Gastroesophageal sphincter (tissue), 3 donors: ENCODE measurements at regions not wholly inside any gene's neighbourhood (a gene's known extent, or its start where the extent isn't known, plus 50 kb on each side); places are given as distances from the start of the nearest gene placed in this dataset.

ENCODE experiments used
- EP300 ChIP-seq: sonication (generic); formaldehyde crosslinking; IDR thresholded peaks from one replicate; pipeline ENCODE4 v1.6.1; 2017; ENCODE audit warnings: antibody characterized with exemption, mild to moderate bottlenecking
- POLR2A ChIP-seq, 2 donors: fragments of 450-650 bp; IDR thresholded peaks; one replicate each; pipeline ENCODE4 v1.6.1; 2017; ENCODE audit warnings: antibody characterized with exemption in 2 of 2, mild to moderate bottlenecking in 2 of 2, moderate library complexity in 1 of 2
- POLR2AphosphoS5 ChIP-seq: sonication (generic); formaldehyde crosslinking; IDR thresholded peaks from one replicate; pipeline ENCODE4 v1.6.1; 2017; ENCODE audit warnings: antibody characterized with exemption
- TF ChIP-seq, protein P1 (sequence below), 4 experiments: fragments of 200-600 bp in 2 of 4; fragments of 450-650 bp in 2 of 4; sonication (generic) in 1 of 4; IDR thresholded peaks; one replicate each; pipeline ENCODE4 v1.5.1; 2017 to 2019; ENCODE audit warnings: antibody characterized with exemption in 4 of 4, mild to moderate bottlenecking in 2 of 4, moderate library complexity in 2 of 4

- TF ChIP-seq, protein P1, sequence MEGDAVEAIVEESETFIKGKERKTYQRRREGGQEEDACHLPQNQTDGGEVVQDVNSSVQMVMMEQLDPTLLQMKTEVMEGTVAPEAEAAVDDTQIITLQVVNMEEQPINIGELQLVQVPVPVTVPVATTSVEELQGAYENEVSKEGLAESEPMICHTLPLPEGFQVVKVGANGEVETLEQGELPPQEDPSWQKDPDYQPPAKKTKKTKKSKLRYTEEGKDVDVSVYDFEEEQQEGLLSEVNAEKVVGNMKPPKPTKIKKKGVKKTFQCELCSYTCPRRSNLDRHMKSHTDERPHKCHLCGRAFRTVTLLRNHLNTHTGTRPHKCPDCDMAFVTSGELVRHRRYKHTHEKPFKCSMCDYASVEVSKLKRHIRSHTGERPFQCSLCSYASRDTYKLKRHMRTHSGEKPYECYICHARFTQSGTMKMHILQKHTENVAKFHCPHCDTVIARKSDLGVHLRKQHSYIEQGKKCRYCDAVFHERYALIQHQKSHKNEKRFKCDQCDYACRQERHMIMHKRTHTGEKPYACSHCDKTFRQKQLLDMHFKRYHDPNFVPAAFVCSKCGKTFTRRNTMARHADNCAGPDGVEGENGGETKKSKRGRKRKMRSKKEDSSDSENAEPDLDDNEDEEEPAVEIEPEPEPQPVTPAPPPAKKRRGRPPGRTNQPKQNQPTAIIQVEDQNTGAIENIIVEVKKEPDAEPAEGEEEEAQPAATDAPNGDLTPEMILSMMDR (IDR thresholded peaks at IDR 0.05) = no peak
- TF ChIP-seq POLR2A (IDR thresholded peaks at IDR 0.05) (no peak), POLR2AphosphoS5 (no peak), EP300 (no peak)
Observed at GRCh38 chr5:74099538-74100267, 473.7 kb downstream of the ARHGEF28 start.
